HK-2 (cell line): ENCODE measurements at regions not wholly inside any gene's neighbourhood (a gene's known extent, or its start where the extent isn't known, plus 50 kb on each side); places are given as distances from the start of the nearest gene placed in this dataset.

Experiments used
- DNase-seq: peaks from one replicate; pipeline ENCODE4 v3.0.0-alpha.2; 2018; ENCODE audit not compliant: unreplicated experiment

DNA sequence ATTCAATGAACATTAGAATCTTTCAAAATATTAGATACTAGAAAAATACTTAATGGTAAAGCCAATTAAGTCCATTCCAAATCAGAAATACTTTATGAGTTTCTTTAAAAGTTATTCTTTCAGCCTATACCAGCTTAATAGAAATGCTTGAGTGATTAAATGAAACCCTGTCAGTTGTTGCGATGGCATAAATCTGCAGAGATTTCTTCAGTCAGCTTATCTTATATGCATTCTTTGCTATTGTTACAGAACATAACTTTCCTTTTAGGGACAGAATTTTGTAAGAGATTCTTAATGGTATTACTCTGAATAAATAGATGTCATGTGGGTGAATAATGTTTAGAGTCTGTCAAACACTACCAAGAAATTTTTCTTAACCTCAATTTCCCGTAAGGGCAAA is 325.0 kb upstream of the HAND2 start:
- DNase-seq, result no peak

GRCh38 chr4:173852775-173853174 is 322.7 kb upstream of the HAND2 start:
- no peak for DNase-seq

- no peak for DNase-seq
Observed at GRCh38 chr4:173845580-173845979, 315.6 kb upstream of the HAND2 start.

- no peak for DNase-seq
Observed at GRCh38 chr4:173839865-173840264, 309.8 kb upstream of the HAND2 start.

DNA sequence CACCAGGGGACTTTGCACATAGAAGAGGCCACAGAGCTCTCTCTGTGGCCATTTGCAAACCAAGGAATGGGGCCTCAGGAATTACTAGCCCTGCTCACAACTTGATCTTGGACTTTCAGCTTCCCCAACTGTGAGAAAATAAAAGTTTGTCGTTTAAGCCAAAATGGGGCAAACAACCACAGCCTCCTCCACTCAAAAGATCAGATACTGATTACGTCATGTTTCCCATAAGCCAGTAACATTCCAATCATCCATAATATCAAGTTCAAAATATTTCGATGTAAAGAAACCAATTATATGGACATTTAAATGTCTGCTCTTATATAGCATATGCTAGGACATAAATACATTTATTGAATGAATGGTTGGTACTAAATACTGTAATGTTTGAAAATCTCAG is 307.5 kb upstream of the HAND2 start:
- no peak for DNase-seq

DNA sequence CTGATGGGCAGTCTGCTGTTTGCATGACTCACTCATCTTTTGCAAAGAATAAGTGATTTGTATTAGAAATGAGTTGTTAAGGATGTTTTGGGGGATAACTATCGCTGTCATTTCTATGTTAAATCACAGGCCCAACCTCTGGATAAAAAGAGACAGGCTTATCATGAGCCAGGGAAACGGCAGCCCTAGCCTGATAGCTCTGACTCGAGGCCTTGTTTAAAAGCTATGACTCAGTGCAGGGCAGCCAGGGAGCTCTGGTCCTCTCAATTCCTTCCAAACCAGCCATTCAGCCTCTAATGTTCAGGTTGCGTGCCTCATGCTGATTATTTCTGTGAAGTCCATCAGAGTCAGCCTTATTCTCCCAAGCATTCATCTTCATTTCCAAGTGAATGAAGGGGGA is 305.9 kb upstream of the HAND2 start:
- DNase-seq, result peak; percentile 14

- no peak for DNase-seq
Observed at GRCh38 chr4:173834151-173834550, 304.1 kb upstream of the HAND2 start.

DNA sequence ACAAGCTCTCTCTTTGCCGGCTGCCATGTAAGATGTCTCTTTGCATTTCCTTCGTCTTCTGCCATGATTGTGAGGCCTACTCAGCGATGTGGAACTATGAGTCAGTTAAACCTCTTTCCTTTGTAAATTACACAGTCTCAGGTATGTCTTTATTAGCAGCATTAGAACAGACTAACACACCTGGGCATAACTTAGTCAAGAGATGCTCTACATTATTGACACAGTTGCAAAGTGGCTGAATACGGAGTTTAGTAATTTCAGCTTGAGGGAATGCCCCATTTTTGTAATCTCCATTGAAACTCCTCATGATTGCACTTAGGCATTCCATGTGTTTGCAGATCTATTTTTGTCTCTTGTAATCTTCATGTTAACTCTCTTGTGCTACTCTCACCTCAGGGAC is 299.5 kb upstream of the HAND2 start:
- DNase-seq, result no peak

GRCh38 chr4:173827707-173828106 is 297.7 kb upstream of the HAND2 start:
- no peak for DNase-seq

DNA sequence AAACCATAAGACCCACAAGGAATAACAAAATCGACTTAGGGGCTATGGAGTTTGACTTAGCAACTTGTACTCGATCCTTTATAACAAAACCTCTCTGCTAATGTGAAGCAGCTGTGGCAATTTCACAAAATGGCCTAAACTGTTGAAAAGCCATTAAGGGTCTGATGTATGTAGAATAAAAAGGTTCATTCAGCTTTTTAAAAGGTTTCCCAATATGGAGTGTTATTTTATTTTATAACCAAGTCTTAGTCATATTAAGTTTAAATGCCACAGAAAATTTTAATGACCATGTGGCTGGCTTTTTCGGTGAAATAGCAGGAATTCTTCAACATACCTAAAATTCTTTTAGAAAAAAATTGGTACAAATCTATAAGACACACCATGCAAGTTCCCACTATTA is 291.8 kb upstream of the HAND2 start:
- DNase-seq, result no peak

DNA sequence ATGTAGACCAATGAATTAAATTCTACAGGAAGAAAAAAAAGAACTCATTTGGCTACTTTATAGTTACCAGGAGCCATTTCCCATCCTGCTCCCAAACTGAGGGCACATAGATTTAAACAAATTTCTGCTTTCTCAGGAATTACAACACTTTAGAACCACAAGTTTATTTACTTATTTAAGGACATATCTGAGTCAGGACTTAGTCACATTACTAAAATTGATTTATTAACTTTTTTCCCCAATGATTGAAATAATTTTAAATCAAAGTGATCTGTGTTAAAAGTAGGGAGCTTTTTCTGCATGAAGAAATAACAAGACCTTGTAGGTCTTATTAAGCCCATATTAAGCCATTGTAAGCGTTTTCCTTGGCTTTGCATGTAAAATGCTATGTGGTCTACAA is 291.0 kb upstream of the HAND2 start:
- no peak for DNase-seq

DNA sequence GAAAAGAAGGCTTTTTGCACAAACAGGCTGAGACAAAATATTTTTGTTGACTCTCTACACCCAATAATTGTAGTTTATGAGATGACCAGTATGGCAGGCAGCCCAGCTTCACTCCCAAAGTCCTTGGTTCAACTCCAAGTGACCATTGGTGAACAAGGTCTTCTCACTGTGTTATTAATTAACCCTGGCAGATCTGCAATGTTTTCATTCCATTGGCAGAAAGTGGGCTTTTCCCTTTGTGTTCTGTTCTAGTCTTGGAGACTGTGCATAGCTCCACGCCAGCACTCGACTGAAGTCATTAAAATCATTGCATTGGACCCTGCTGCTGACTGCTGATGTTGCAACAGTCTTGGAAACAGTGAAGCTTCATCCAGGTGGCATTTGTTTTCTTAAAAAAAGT is 277.3 kb upstream of the HAND2 start:
- DNase-seq, result no peak

DNA sequence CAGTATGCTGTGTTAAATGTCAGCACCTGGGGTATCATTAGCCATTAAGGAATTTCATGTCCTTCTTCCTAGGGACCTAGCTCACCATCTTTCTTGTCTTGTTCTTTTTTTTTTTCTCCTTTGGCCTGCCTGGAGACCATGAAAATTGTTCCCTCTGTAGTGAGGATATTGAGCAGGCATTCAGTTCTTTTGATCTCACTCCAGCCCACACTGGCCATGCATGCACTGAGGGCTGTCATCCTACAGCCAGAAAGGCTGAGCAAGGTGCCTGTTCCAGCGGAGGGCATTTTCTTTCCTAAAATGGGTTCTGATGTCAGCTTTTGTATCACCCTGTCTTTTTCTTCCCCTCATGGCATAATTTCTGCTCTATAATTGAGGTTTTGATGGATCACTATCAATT is 275.9 kb upstream of the HAND2 start:
- no peak for DNase-seq

DNA sequence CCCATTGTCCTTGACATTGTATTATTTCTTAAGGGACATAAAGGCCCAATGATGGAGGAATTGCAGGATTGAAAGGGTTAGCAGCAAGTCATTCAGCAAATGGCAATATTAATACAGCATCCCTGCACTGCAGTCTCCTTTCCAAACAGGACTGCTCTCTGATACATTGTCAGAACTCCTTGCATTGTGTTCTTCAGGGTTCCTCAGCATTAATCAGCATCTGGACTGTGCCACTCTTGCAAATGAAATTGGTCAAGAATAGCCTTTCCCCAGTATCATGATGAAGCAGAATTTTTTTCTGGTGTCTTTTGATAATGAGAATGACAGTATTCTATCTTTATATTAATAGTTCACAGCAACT is 272.6 kb upstream of the HAND2 start:
- no peak for DNase-seq

DNA sequence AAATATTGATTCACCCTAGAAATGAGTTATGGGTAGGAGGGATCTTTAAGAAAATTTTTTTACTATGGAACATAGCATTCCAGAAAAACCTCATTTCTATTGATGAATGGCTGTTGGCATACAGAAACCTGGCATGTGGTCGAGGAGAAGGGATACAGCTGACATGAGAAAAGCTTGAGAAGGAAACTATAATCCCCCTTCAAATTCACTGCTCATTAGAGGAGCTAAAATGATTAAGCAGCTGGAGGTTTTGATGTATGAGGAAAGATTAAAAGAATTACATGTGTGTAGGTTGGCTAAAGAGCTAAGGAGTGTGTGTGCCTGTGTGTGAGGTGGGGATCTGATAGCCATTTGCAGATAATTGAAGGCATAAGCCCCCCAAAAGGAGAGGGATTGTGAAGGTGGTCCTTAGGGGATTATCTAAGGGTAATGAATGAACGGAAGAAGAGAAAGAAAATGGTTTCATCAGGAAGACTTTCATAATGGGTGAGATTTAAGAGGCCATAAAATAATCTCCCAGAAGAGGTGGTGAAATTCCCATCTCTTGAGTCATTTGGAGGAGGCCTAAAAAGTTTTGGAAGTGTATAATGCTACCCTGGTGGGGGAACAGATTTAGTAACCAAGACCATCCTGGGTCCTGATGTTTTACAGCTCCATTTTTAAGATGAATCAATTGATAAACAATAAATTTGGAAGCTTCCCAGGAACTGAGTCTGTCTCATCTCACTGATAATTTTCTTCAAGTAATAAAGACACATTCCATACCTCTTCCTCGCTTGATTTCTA is 272.0 kb upstream of the HAND2 start:
- DNase-seq, result no peak

- no peak for DNase-seq
Observed at GRCh38 chr4:173801361-173801760, 271.3 kb upstream of the HAND2 start.

GRCh38 chr4:173797296-173797695 is 267.3 kb upstream of the HAND2 start:
- no peak for DNase-seq

- DNase-seq, result no peak
Observed at GRCh38 chr4:173794662-173795061, 264.6 kb upstream of the HAND2 start.

DNA sequence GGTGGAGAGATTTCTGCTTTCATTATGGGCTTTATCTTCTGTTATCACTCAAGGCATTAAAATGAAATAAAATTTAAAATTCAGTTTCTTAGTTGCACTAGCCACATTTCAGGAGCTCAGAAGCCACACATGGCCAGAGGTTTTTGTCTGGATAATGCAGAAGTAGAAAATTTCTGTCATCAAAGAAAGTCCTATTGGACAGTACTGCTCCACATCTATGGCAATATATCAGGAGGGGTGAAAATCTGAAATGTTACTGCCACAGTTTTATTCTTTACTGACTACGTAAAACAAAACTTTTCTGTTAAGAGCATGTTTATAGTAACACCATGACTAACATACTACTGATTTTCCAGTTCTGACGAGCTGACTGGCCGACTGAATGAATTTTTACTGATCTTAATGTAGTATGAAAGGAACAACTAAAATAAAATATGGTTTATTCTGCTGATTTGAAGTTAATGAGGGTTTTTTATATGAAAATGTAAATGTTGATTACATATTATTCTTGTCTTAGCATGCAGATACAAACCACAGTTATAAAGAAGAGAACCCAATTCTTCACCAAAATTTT is 264.0 kb upstream of the HAND2 start:
- DNase-seq, result no peak

DNA sequence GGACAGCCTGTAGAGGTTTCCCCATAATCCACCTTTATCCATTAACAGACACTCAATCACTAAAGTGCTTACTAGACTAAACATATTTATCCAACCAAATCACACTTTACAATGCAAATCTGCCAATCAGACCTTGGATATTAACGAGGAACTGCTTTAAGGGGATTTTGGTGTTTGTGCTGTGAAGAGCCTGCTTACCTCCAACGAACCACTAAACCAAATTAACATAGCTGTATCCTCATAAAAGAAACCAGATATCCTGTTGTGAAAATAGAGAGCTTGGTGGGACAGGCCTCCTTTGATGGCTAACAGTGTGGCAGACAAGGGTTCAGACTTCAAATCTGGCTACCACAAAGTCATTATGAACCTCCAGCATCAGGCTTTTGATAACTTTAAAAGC is 252.6 kb upstream of the HAND2 start:
- DNase-seq, result no peak

DNA sequence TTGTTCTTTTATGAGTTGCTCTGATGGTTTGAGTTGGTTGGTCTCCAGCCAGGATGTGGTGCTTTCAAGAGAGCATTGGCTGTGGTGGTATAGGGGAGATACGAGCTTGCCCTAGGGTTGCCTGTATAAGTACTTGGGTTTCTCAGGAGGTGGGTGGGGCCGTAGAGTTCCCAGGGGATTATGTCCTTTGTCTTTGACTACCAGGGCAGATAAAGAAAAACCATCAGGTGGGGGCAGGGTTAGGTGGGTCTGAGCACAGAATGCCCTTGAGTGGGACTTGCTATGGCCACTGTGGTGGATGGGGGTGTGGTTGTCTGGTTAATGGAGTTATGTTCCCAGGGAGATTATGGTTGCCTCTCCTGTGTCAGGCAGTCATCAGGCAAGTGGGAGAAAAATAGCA is 247.9 kb upstream of the HAND2 start:
- no peak for DNase-seq

DNA sequence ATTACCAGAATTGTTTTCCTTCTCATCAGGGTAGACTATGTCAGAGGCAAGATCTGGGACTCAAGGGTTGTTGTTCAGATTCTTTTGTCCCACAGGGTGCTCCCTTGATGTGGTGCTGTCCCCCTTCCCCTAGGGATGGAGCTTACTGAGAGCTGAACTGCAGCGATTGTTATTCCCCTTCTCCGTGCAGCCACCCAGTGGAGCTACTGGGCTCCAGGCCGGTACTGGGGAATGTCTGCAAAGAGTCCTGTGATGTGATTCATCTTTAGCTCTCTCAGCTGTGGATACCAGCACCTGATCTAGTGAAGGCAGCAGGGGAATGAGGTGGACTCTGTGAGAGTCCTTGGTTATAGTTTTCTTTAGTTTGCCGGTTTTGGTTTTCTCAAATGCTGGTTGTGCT is 247.4 kb upstream of the HAND2 start:
- DNase-seq, result no peak

DNA sequence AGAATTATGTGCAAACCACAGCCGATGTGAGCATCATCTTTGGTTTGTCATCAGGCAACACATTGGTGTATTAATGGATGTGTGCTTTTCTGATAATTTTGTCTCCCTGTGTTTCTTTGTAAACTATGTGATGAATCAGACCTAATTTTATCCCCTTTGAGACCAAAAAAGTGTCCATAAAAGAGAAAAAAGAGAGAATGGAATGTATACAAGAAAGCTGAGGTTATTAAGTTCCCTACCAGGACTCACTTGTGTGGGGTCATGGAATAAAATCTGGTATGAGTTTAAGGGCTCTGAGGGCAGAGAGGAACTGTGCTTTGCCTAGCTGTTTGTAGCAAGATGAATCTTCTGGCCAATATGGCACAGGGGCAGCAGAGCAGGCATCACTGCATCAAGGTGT is 239.5 kb upstream of the HAND2 start:
- DNase-seq, result no peak

DNA sequence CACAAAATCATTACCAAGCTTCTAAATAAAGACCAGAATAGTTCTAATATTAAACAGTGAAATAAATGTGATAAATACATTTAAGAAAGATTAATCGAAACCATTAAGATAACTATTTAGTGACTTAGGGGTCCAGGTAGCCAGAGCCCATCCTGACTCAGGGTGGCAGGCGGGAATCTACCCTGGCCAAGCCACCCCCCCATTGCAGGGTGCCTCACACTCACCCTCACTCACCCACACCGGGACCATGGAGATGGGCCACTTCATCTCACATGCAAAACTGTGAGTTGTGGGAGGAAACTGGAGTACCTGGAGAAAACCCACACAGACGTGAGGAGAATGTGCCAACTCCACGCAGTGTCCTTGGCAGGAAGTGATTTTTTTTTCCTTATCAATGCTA is 237.6 kb upstream of the HAND2 start:
- DNase-seq, result no peak
